GM12864 (cell line): ENCODE measurements at regions not wholly inside any gene's neighbourhood (a gene's known extent, or its start where the extent isn't known, plus 50 kb on each side); places are given as distances from the start of the nearest gene placed in this dataset.
"Not testable (repeated sequence)": the region's sequence is repeated elsewhere in the genome, so short reads cannot be mapped to it uniquely, and the experiment has no call there.

Experiments
- DNase-seq: peaks from one replicate; pipeline ENCODE4 v3.0.0-alpha.2; 2011; ENCODE audit warnings: low read depth
- H3K4me3 ChIP-seq: 2 replicates; pipeline ENCODE4 v1.5.1; 2011; ENCODE audit warnings: mild to moderate bottlenecking, low read depth, low read length, control low read depth
- TF ChIP-seq, protein P1 (sequence below): IDR thresholded peaks from 2 replicates; pipeline ENCODE4 v1.5.1; 2011; ENCODE audit warnings: low read depth, mild to moderate bottlenecking, moderate library complexity, low read length, control low read depth, inconsistent platforms; ENCODE audit errors: missing control alignments

DNA sequence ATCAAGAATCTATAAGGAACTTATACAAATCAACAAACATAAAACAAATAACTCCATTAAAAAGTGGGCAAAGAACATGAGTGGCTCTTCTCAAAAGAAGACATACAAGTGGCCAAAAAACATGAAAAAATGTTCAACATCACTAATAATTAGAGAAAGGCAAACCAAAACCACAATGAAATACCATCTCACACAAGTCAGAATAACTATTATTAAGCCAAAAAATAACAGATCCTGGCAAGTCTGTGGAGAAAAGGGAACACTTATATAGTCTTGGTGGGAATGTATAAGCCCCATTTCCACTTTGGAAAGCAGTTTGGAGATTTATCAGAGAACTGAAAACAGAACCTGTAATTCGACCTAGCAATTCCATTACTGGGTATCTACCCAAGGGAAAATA lies 921.0 kb downstream of the KCNA4 start:
- no peak overlapping the region for H3K4me3 ChIP-seq
- DNase-seq, result no peak
- TF ChIP-seq, protein P1, sequence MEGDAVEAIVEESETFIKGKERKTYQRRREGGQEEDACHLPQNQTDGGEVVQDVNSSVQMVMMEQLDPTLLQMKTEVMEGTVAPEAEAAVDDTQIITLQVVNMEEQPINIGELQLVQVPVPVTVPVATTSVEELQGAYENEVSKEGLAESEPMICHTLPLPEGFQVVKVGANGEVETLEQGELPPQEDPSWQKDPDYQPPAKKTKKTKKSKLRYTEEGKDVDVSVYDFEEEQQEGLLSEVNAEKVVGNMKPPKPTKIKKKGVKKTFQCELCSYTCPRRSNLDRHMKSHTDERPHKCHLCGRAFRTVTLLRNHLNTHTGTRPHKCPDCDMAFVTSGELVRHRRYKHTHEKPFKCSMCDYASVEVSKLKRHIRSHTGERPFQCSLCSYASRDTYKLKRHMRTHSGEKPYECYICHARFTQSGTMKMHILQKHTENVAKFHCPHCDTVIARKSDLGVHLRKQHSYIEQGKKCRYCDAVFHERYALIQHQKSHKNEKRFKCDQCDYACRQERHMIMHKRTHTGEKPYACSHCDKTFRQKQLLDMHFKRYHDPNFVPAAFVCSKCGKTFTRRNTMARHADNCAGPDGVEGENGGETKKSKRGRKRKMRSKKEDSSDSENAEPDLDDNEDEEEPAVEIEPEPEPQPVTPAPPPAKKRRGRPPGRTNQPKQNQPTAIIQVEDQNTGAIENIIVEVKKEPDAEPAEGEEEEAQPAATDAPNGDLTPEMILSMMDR, result no peak

DNA sequence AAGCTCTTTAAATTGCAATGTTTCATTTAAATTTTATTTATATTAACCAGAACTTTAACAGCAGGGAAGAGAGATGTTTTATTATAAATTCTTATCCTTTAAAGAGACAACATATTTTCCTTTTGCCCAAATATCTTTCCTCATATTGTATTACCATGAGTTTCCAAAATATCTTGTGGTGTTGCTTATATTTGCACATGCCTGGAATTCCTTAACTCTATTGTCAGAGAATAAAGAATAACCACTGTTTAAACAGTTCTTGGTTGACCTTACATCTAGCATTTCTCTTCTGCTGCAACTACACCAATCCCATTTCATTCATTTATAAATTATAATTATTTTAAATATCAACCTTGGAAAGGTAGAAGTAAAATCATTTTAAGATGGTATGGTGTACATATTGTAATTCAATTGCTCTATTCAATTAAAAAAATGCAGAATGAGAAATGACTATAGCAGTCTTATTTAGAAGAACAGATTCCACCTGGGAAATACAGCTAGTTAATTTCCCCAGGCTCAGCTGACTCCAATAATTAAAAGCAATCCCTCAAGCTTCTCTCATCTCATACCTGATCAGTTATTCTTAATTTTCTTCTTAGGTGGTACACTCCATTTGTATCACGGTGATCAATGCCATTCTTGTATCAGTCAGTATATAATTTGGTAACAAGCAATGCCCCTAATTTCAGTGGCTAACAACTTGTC lies 923.3 kb downstream of the KCNA4 start:
- H3K4me3 ChIP-seq, result no peak overlapping the region
- no peak for DNase-seq
- TF ChIP-seq, protein P1, result no peak

DNA sequence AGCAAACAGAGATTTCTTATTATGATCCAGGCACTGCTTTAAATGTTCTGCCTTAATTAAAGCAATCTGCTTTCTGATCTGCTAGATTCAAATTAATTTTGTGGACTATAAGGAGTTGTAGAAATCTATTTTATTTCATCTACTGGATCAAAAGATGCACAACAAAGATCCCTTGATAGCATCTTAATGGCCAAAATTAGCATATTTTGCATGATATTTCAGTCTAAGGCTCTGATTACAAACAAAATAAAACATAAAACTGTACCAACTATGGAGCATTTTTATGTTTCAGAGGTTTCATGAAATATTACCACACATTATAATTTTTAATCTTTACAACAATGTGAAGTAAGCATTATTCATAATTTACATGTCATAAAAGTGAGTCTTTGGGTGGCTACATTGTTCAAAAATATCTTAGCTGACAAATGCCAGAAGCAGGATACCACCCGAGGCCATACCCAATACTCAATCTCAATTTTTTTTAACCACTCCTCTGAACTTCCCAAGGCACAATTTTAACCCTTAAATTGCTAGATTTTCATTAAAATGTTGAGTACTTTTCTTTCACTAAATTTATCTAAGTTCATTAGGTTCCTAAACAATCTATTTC lies 929.5 kb downstream of the KCNA4 start:
- TF ChIP-seq, protein P1, result no peak
- no peak overlapping the region for H3K4me3 ChIP-seq
- DNase-seq, result no peak

DNA sequence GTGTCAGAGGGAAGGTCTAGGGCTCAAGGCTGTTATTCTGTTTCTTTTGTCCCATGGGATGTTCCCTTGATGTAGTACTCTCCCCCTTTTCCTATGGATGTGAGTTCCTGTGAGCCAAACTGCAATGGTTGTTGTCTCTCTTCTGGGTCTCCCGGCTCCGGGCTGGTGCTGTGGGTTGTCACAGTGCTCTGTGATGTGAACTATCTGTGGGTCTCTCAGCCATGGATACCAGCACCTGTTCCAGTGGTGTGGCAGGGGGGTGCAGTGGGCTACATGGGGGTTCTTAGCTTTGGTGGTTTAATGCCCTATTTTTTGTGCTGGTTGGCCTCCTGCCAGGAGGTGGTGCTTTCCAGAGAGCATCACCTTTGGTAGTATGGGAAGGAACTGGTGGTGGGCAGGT lies 941.1 kb downstream of the KCNA4 start:
- DNase-seq, result no peak
- TF ChIP-seq, protein P1, result no peak
- H3K4me3 ChIP-seq, result no peak overlapping the region

DNA sequence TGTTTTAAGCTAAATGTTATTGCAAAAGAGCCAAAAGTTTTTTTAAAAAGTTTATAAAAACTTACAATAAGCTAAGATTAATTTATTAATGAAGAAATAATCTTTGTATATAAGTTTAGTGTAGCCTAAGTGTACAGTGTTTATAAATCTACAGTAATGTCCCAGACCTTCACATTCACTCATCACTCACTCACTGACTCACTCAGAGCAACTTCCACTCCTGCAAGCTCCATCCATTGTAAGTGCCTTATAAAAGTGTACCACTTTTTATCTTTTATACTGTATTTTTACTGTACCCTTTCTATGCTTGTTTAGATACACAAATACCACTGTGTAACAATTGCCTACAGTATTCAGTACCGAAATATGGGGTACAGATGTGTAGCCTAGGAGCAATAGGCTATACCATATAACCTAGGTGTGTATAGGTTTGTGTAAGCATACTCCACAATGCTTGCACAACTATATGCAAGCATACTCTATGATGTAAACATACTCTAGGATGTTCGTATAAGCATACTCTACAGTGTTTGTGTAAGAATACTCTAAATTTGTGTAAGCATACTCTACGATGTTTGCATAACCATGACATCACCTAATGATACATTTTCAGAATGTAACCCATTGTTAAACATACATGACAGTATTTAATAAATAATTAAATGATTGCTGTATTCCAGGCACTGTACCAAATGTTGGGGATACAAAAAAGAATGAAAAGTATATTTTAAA lies 953.0 kb downstream of the KCNA4 start:
- DNase-seq, result no peak
- TF ChIP-seq, protein P1, result no peak
- no peak overlapping the region for H3K4me3 ChIP-seq

DNA sequence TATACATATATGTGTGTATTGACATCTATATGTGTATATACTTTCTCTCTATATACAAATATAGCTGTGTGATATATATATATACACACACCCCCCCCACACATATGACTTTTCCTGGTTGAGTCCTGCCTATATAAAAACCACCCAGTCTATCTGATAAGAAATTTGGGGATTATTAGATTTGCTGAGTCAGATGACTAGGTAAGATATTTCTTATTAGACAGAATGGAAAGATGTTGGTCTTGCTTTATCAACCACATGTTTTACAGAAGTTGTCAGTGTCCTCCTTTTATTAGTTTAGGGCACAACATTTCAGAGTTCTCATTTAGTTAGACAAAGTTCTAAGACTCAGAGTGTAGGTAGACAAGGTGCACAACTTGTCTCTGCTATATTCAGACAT lies 953.3 kb downstream of the METTL15 start:
- no peak overlapping the region for H3K4me3 ChIP-seq
- TF ChIP-seq, protein P1, result no peak
- no peak for DNase-seq

DNA sequence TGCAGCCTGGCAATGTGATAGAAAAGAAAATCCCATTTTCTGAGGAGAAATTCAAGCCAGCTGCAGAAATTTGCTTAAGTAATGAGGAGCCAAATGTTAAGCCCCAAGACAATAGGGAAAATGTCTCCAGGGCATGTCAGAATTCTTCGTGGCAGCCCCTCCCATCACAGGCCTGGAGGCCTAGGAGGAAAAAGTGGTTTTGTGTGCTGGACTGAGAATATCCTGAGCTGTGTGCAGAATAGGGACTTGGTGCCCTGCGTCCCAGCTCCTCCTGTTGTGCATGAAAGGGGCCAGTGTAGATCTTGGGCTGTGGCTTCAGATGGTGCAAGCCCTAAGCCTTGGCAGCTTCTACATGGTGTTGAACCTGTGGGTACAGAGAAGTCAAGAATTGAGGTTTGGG lies 948.3 kb downstream of the METTL15 start:
- not testable (repeated sequence) for DNase-seq

More for the DNA sequence above, 948.3 kb downstream of the METTL15 start:
- H3K4me3 ChIP-seq, result not testable (repeated sequence)
